ENCODE measurements at regions not wholly inside any gene's neighbourhood (a gene's known extent, or its start where the extent isn't known, plus 50 kb on each side); places are given as distances from the start of the nearest gene placed in this dataset.

GRCh38 chr13:62176051-62176450 lies 760.4 kb upstream of the PCDH20 start:
- no peak for TF ChIP-seq CTCF (IDR thresholded peaks at IDR 0.05)
- TF ChIP-seq POLR2AphosphoS5 (IDR thresholded peaks at IDR 0.05): no peak
- no peak for TF ChIP-seq POLR2A (IDR thresholded peaks at IDR 0.05; ENCODE audit: low read depth)
- TF ChIP-seq EP300 (IDR thresholded peaks at IDR 0.05): no peak

All from esophagus muscularis mucosa (tissue), 4 donors.